ENCODE measurements at regions not wholly inside any gene's neighbourhood (a gene's known extent, or its start where the extent isn't known, plus 50 kb on each side); places are given as distances from the start of the nearest gene placed in this dataset.

DNA sequence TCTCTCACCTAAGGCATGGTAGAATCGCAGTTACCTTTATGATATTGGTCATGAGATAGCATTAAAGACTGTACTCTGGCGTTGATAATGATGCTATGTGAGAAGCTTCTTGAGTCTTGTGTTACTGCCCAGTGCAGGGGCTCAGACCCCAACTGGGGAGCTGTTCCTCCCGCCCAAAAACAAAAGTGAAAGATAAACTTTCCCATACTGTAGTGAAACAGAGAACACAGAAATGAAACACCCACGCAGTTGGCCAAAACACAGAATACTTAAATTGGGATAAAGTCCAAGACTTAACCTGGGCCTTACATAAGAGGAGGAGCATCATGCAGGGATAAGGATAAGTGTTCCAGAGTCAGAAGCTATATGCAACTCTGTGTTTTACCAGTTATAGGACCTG lies 130.6 kb downstream of the HHIPL2 start (continued):
- TF ChIP-seq, protein P1, sequence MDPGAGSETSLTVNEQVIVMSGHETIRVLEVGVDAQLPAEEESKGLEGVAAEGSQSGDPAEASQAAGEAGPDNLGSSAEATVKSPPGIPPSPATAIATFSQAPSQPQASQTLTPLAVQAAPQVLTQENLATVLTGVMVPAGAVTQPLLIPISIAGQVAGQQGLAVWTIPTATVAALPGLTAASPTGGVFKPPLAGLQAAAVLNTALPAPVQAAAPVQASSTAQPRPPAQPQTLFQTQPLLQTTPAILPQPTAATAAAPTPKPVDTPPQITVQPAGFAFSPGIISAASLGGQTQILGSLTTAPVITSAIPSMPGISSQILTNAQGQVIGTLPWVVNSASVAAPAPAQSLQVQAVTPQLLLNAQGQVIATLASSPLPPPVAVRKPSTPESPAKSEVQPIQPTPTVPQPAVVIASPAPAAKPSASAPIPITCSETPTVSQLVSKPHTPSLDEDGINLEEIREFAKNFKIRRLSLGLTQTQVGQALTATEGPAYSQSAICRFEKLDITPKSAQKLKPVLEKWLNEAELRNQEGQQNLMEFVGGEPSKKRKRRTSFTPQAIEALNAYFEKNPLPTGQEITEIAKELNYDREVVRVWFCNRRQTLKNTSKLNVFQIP (CRISPR knock-in tag; IDR thresholded peaks at IDR 0.05; ENCODE audit: borderline replicate concordance, low read depth) = no peak

DNA sequence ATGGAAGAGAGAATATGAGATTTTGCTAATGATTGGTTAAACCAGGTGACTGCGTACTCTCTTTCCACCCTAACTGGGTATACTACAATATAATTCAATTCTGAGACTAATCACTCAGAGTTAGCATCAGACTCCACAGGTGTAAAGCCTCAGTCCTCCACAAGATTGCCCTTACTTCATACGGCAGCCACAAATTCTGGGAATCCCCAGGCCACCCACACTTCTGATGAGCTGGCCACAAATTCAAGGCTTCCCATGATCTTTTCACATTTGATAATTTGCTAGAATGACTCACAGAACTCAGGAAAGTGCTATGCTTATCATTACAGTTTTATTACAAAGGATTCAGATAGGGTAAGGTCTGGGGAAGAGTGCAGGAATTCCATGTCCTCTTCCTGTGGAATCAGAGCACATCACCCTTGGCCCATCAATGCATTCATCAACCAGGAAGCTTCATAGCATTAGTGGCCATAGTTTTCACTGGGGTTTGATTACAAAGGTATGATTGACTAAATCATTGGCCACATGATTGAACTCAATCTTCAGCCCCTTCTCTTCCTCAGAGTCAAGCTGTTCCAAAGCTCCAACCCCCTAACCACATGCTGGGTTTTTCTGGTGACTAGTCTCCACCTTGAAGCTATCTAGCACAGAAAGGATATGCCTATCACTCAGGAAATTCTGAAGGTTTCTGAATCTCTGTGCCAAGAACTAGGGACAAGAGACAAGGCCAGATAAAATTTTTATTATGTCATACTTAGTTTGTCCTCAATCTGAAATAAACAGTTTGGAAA lies 131.7 kb downstream of the HHIPL2 start:
- TF ChIP-seq TCF4 (CRISPR knock-in tag; IDR thresholded peaks at IDR 0.05; ENCODE audit: borderline replicate concordance) = no peak
- no peak for TF ChIP-seq GLIS3 (CRISPR knock-in tag; IDR thresholded peaks at IDR 0.05)
- TF ChIP-seq, protein P2, sequence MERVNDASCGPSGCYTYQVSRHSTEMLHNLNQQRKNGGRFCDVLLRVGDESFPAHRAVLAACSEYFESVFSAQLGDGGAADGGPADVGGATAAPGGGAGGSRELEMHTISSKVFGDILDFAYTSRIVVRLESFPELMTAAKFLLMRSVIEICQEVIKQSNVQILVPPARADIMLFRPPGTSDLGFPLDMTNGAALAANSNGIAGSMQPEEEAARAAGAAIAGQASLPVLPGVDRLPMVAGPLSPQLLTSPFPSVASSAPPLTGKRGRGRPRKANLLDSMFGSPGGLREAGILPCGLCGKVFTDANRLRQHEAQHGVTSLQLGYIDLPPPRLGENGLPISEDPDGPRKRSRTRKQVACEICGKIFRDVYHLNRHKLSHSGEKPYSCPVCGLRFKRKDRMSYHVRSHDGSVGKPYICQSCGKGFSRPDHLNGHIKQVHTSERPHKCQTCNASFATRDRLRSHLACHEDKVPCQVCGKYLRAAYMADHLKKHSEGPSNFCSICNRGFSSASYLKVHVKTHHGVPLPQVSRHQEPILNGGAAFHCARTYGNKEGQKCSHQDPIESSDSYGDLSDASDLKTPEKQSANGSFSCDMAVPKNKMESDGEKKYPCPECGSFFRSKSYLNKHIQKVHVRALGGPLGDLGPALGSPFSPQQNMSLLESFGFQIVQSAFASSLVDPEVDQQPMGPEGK (CRISPR knock-in tag; IDR thresholded peaks at IDR 0.05; ENCODE audit: borderline replicate concordance) = no peak
- TF ChIP-seq, protein P3, sequence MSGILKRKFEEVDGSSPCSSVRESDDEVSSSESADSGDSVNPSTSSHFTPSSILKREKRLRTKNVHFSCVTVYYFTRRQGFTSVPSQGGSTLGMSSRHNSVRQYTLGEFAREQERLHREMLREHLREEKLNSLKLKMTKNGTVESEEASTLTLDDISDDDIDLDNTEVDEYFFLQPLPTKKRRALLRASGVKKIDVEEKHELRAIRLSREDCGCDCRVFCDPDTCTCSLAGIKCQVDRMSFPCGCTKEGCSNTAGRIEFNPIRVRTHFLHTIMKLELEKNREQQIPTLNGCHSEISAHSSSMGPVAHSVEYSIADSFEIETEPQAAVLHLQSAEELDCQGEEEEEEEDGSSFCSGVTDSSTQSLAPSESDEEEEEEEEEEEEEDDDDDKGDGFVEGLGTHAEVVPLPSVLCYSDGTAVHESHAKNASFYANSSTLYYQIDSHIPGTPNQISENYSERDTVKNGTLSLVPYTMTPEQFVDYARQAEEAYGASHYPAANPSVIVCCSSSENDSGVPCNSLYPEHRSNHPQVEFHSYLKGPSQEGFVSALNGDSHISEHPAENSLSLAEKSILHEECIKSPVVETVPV (CRISPR knock-in tag; IDR thresholded peaks at IDR 0.05) = no peak
- no peak for TF ChIP-seq ZNF70 (CRISPR knock-in tag; IDR thresholded peaks at IDR 0.05)
- TF ChIP-seq, protein P4, sequence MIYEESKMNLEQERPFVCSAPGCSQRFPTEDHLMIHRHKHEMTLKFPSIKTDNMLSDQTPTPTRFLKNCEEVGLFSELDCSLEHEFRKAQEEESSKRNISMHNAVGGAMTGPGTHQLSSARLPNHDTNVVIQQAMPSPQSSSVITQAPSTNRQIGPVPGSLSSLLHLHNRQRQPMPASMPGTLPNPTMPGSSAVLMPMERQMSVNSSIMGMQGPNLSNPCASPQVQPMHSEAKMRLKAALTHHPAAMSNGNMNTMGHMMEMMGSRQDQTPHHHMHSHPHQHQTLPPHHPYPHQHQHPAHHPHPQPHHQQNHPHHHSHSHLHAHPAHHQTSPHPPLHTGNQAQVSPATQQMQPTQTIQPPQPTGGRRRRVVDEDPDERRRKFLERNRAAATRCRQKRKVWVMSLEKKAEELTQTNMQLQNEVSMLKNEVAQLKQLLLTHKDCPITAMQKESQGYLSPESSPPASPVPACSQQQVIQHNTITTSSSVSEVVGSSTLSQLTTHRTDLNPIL (CRISPR knock-in tag; IDR thresholded peaks at IDR 0.05; ENCODE audit: low read depth) = no peak
- no peak for ATAC-seq

DNA sequence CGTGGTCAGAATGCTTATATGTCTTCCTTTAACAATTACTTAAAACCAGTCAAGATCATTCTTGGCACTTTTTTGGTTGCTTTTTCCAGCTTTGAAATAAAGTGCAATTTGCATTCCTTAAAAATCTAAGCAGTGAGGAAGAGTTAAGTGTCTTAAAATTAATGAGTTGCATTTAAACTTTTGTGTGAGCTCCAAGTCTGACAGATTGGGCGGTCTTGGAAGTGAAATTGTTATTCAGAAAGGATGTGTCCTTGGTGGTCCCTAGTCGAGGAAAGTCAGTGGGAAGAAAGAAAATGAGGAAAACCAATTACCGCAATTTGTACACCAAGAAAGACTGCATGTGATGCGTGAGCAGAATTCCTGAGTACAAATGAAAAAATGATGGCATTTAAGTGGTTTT lies 132.5 kb downstream of the HHIPL2 start:
- no peak for ATAC-seq

DNA sequence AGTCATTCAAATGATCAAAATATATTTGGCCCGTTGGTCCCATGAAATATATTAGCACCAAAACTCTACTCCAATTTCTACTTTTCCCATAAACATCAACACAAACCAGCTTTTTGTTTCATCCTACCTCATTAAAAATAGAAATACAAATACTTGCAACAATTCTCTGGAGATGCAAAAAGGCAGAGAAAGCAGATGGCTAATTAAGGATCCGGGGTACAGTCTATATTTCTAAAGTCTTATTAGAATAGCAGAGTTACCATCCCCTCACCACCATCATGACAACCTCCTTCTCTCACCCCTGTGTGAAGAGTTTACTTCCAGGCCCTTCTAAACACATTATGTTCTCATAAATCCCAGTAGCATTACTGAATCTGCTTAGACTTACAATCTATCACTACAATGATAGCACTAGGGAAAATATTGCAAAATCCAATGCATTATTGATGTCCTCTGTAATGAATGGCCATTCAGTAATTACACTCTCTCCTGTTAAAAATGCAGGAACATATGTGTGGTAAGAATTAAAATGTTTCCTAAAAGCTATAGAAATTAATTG lies 133.8 kb downstream of the HHIPL2 start:
- no peak for ATAC-seq
- TF ChIP-seq ESRRG (CRISPR knock-in tag; IDR thresholded peaks at IDR 0.05) = no peak
- no peak for TF ChIP-seq PPARA (CRISPR knock-in tag; IDR thresholded peaks at IDR 0.05; ENCODE audit: borderline replicate concordance)

More for the DNA sequence above, 132.5 kb downstream of the HHIPL2 start:
- TF ChIP-seq ESRRG (CRISPR knock-in tag; IDR thresholded peaks at IDR 0.05) = no peak
- TF ChIP-seq GLIS3 (CRISPR knock-in tag; IDR thresholded peaks at IDR 0.05) = no peak
- TF ChIP-seq ZFP30 (CRISPR knock-in tag; IDR thresholded peaks at IDR 0.05) = no peak

DNA sequence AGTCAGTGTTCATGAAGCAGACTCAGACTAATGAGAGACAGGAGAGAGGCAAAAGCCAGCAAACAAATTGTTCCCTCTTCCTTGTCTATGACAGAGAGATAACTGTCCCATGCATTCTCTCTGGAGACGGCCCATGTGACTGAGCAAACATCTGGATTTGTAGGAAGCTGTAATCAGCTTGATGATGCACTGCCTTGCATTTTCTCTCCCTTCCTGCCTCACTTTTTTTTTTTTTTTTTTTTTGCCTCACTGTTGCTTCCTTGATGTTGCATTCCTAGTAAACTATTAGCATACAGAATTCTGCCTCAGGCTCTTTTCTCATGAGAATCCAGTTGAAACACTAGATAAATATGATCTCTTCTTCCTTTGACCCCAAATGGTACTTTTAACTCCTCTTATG lies 134.5 kb downstream of the HHIPL2 start:
- no peak for ATAC-seq
- TF ChIP-seq ZFP30 (CRISPR knock-in tag; IDR thresholded peaks at IDR 0.05) = no peak

DNA sequence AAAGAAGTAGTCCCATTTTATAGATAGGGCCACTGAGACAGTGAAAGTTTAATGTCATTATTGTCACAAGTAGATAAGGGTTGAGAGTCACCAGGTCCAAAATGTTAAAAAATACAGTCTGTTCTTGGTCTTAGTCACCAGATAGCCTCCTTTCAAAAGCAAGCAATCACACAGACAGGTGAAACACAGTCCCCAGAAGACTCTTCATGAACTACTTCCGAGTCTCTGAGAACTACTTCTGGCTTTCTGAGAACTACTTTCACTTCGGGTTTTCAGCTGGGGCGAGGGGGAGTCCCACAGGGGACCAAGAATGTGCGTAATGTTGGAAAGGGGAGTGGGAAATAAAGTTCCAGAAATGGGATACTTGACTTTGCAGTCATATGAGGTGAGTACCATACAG lies 143.2 kb downstream of the HHIPL2 start:
- no peak for TF ChIP-seq SNAI2 (CRISPR knock-in tag; IDR thresholded peaks at IDR 0.05)
- TF ChIP-seq, protein P1 (CRISPR knock-in tag; IDR thresholded peaks at IDR 0.05; ENCODE audit: borderline replicate concordance, low read depth) = no peak
- TF ChIP-seq ARNTL (CRISPR knock-in tag; IDR thresholded peaks at IDR 0.05; ENCODE audit: borderline replicate concordance, low read depth) = no peak
- no peak for ATAC-seq

DNA sequence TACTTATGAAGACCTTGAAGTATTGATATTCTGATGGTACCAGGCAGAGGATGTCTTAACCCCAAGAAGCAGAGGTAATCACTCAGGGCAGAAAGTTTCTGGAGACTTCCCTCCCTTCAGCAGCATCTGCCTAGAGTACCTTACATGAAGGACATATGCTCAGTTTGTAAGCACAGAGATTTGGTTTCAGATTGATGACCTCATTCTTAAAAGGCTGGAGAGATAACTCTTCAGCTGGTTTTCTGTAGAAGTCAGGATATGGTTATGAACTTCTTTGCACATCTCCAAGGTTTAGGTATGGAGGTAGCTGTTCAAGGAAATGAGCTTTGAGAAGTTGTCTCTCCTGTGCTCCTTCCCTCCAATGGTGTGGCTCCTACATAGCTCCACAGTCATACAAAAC lies 148.7 kb downstream of the HHIPL2 start:
- ATAC-seq = no peak
- TF ChIP-seq OSR1 (CRISPR knock-in tag; IDR thresholded peaks at IDR 0.05) = no peak
- no peak for TF ChIP-seq ZC3H10 (CRISPR knock-in tag; IDR thresholded peaks at IDR 0.05)
- TF ChIP-seq PPARA (CRISPR knock-in tag; IDR thresholded peaks at IDR 0.05; ENCODE audit: borderline replicate concordance) = no peak
- TF ChIP-seq, protein P3 (CRISPR knock-in tag; IDR thresholded peaks at IDR 0.05) = no peak
- no peak for TF ChIP-seq ZNF565 (CRISPR knock-in tag; conservative IDR thresholded peaks at IDR 0.05; ENCODE audit: low read depth)
- TF ChIP-seq, protein P5, sequence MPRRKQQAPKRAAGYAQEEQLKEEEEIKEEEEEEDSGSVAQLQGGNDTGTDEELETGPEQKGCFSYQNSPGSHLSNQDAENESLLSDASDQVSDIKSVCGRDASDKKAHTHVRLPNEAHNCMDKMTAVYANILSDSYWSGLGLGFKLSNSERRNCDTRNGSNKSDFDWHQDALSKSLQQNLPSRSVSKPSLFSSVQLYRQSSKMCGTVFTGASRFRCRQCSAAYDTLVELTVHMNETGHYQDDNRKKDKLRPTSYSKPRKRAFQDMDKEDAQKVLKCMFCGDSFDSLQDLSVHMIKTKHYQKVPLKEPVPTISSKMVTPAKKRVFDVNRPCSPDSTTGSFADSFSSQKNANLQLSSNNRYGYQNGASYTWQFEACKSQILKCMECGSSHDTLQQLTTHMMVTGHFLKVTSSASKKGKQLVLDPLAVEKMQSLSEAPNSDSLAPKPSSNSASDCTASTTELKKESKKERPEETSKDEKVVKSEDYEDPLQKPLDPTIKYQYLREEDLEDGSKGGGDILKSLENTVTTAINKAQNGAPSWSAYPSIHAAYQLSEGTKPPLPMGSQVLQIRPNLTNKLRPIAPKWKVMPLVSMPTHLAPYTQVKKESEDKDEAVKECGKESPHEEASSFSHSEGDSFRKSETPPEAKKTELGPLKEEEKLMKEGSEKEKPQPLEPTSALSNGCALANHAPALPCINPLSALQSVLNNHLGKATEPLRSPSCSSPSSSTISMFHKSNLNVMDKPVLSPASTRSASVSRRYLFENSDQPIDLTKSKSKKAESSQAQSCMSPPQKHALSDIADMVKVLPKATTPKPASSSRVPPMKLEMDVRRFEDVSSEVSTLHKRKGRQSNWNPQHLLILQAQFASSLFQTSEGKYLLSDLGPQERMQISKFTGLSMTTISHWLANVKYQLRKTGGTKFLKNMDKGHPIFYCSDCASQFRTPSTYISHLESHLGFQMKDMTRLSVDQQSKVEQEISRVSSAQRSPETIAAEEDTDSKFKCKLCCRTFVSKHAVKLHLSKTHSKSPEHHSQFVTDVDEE (CRISPR knock-in tag; IDR thresholded peaks at IDR 0.05) = no peak
- no peak for TF ChIP-seq SNAI2 (CRISPR knock-in tag; IDR thresholded peaks at IDR 0.05)
- TF ChIP-seq CSDC2 (CRISPR knock-in tag; IDR thresholded peaks at IDR 0.05) = no peak

Data from SK-N-SH treated with all-trans-retinoic acid at 6 μM for 48 hours (cell line).